Stimulated activated CD8-positive, alpha-beta memory T cell treated with anti-CD3 and anti-CD28 coated beads, Interleukin-4, amount 100 ng/mL, for 1 hour (primary cell): ENCODE measurements at regions not wholly inside any gene's neighbourhood (a gene's known extent, or its start where the extent isn't known, plus 50 kb on each side); places are given as distances from the start of the nearest gene placed in this dataset.

Experiments used
- DNase-seq, 2 donors: peaks; one replicate each; pipeline ENCODE4 v3.0.0-alpha.2; 2020; ENCODE audit warnings: low read depth in 2 of 2, low spot score in 1 of 2

DNA sequence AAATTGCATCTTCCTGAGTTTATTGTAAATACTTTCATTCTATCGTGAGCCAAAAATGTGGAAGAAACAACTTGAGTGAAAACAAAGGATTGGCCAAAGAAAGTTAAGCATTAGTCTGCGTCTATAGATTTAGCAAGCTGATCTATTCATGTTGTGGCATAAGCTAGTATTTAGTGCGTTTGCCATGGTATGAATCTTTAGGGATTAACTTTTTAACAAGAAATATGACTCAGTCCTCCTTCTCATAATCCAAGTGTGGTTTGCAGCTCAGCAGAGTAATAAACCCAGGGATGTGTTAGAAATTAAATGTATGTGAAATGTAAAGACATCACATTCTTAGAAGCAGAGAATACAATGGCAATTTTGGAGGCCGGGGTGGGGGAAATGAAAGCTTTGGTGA lies 1110.9 kb downstream of the NLGN4X start:
- no peak for DNase-seq

DNA sequence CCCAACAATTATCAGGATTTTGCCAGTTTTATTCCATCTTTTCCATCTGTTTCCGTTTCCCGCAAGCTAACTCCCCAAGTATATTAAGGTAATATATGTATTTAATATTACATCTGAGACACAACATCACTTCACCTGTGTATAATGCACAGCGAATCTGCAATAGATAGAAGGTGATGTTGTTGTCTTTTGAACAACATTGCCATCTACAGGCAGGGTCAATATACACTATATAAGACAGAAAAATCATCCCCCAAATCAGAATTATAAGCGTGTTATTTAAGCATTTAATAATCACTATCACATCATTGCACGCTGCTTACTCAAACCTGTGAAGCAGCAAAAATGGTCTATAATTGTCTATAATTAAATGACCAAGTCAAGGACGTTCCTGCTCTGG lies 1115.5 kb downstream of the NLGN4X start:
- DNase-seq = no peak

DNA sequence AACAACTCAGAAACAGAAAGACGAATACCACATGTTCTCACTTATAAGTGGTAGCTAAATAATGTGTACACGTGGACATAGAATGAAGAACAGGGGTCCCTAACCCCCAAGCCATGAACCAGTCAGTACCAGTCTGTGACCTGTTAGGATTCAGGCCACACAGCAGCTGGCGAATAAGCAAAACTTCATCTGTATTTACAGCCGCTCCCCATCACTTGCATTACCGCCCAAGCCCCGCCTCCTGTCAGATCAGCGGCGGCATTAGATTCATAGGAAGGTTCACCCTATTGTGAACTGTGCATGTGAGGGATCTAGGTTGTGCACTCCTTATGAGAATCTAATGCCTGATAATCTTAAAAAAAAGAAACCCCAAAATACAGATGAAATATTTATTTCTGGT lies 1128.7 kb downstream of the NLGN4X start:
- no peak for DNase-seq

DNA sequence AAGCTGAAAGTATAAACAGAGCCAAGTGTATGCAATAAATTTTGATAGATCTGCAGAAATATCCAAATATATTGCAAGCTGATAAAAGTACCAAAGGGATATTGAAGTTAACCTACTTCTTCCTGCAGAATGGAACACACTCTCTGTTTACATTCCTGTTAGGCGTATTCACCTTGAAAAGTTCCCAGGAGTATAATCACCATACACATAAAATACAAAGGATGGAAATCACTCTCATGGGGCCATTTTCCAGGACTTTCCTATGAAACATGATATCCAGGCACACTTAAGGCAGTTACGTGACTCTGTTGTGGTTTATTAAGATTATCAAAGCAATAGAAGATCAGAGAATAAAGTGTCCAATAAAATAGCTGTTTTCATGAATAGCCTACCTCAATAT lies 1142.3 kb downstream of the NLGN4X start:
- DNase-seq = no peak

DNA sequence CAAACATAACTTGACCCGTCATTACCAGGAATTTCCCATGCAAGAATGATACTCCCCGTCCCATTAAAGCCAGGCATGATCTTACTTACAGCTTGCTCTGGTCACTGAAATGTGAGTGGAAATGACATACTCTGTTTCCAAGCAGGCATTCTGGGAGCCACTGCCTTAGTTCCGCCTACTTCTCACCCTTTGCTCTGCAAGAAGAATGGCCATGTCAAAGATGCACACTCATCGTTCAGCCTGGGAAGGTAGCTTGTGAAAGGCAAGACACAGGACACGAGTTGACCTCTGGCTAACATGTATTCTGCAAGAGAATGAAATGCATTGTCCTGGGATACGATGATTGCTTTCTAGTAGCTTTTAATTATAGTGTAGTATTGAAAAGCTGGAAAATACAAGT lies 1144.4 kb downstream of the NLGN4X start:
- no peak for DNase-seq

GRCh38 chrX:5082705-5083104 lies 1146.0 kb downstream of the NLGN4X start:
- no peak for DNase-seq

DNA sequence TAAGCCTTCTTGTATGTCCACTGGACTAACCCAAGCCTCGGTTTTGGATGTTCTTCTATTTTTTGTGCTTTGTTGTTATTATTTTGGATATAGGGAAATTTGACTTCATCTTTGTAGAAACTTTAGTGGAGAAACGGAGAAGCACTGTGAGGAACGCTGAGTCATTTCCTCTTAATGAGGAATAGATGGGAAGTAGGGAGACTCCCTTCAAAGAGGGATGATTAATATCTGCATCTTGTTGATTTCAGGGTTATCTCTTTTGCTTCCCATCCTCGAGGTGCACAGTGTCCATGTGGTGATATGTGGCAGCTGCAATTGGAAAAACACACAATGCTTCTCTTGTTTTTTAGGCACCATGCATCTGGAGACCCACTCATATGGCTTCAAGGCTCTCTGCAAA lies 1147.9 kb downstream of the NLGN4X start:
- DNase-seq = no peak

GRCh38 chrX:5068550-5068949 lies 1160.1 kb downstream of the NLGN4X start:
- no peak for DNase-seq

DNA sequence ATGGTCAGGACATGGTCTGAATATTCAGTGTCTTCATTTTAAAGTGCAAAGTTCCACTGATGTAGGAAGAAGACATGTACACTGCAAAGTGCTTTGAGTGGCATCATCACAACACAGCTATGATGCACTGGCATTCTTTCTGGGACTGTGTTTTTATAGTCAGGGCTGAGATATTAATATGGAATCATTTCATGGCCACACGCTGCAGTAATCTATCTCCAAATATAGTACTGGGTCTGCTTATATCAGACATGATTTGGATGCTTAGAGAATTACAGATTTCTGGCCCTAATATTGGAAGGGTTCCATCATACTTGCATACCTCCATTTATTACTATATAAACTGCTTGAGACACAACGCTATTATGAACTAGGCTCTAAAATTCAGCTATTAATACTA lies 1170.9 kb downstream of the NLGN4X start:
- DNase-seq = no peak

- DNase-seq = no peak
Observed at GRCh38 chrX:5054852-5055251, 1173.8 kb downstream of the NLGN4X start.

DNA sequence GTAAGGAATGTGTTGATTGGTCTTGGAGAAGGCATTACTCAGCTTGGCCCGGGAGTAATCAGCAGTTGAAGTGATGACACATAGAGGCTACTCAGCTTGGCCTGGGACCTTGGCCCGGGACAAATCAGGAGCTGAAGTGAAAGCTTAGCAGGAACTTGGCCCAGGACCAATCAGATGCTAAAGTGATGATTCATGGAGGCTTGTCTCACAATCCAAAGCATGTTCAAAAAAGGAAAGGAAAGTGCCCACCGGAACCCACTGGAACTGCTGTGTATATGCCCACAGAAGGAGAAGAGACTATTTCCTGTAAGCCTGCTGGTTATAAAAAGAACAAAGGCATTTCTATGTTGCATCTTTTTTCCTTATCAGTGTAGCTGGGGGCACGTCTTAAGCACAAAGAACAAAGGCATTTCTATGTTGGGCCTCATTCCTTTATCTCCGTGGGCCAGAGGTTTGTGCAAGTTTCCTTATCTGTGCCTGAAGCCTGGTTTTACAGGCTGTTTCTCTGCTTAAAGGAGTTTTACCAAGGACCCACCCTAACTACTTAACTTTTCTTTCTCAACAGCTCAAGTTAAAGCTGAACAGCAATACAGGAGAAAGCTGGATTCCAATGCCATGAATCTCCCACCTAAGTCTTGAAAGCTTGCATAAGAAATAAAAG lies 1176.7 kb downstream of the NLGN4X start:
- no peak for DNase-seq

GRCh38 chrX:5042563-5042962 lies 1186.1 kb downstream of the NLGN4X start:
- DNase-seq = no peak

DNA sequence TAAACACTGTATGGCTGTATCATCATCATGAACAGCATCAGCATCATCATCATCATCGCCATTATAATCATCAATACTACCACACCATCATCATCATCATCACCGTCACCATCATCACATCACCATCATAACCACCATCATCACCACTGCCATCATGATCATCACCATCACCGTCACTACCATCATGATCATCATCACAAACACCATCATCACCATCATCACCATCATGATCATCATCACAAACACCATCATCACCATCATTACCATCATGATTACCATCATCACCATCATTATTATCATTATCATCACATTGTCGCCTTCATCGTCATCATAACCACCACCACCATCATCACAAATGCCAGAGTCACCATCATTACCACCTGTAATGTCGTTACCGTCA lies 1196.9 kb downstream of the NLGN4X start:
- DNase-seq = no peak

DNA sequence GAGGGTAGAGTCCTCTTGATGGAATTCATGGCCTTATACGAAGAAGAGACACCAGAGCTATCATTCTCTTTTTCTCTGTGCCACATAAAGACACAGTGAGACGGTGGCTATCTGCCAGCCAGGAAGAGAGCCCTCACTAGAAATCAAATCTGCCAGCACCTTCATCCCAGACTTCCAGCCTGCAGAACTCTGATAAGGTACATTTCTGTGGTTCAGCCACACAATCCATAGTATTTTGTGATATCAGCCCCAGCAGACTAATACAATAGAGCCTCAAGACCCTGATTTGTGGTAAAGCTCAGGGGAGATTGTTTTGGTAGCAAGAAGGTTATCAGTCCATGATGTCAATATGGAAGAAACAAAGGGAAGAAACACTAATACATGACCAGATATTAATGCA lies 1213.2 kb downstream of the NLGN4X start:
- no peak for DNase-seq

DNA sequence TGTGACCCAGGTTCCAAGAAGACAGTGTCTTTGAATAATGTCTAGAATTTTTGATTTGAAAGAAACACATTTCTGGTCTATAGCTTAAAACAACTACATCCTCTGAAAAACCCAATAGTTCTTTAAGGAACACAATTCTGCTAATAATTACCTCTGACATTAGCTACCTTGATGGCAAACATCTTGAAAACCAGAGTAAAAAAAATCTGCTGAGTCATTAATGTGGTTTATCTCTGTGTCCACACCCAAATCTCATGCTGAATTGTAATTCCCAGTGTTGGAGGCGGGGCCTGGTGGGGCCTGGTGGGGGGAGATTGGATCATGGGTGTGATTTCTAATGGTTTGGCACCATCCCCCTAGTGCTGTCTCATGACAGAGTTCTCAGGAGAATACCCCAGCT lies 1233.8 kb downstream of the NLGN4X start:
- DNase-seq = no peak

- DNase-seq = no peak
Observed at GRCh38 chrX:4978613-4979012, 1250.1 kb downstream of the NLGN4X start.

DNA sequence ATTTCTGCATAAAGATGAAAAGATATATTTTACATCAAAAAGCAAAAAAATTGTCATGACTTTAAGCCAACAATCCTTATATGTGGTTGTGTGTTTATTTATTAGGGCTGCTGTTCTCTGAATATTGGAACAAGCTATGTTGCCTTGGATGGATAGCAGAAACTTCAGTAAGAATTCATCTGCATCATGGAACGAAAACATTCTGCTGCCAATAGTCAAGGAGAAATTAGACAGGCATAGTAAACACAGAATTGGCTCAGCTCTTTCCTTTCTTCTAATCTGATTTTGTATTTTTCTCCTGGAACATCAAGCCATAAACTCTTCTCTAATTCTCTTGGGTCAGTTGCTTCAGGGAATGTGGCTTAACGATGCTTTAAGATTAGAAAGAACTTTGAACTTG lies 1257.0 kb downstream of the NLGN4X start:
- no peak for DNase-seq

GRCh38 chrX:4964112-4964511 lies 1250.7 kb upstream of the PRKX start:
- DNase-seq = no peak

- DNase-seq = no peak
Observed at GRCh38 chrX:4963432-4963831, 1250.0 kb upstream of the PRKX start.

- no peak for DNase-seq
Observed at GRCh38 chrX:4944767-4945166, 1231.3 kb upstream of the PRKX start.

- DNase-seq = no peak
Observed at GRCh38 chrX:4936315-4936714, 1222.9 kb upstream of the PRKX start.

- no peak for DNase-seq
Observed at GRCh38 chrX:4935846-4936245, 1222.4 kb upstream of the PRKX start.

- DNase-seq = no peak
Observed at GRCh38 chrX:4935401-4935800, 1222.0 kb upstream of the PRKX start.

- no peak for DNase-seq
Observed at GRCh38 chrX:4932790-4933189, 1219.3 kb upstream of the PRKX start.
